22Rv1 (cell line): ENCODE measurements at regions not wholly inside any gene's neighbourhood (a gene's known extent, or its start where the extent isn't known, plus 50 kb on each side); places are given as distances from the start of the nearest gene placed in this dataset.

ENCODE experiments used
- CTCF ChIP-seq: fragments of 450-650 bp; IDR thresholded peaks from 2 replicates; pipeline ENCODE4 v1.5.1; 2017; ENCODE audit warnings: mild to moderate bottlenecking
- ZFX ChIP-seq: fragments of 450-650 bp; IDR thresholded peaks from 2 replicates; pipeline ENCODE4 v1.6.1; 2017; ENCODE audit warnings: antibody characterized with exemption, borderline replicate concordance

DNA sequence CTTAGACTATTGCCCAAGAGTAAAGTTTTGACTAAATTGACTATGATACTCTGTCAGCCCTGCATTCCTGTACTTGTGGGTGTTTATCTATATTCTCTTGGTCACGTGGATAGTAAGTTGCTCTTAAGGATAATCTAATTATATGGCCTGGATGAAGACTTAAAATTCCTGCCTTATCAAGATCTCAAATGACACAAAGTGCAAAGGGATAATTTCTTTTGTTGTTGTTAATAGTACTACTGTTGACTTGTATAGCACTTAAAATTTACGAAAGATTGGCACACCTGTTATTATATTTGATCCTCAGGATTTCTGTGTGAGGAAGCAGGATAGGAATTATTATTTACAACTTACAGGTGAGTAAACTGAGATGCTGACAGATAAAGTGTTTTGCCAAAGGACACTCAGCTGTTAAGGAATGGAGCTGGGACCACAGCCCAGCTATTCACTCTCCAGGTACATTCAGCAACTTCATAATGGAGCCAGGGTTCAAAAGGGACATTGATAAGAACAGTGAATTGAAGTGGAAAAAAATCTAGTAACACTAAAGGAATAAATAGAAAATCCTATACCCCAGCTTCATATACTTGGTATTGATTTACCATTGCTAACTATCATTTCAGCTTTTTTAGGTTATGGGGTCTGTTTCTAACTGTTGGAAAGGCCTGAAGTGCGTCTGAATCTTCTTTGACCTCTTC, 53.4 kb upstream of the EVL start:
- TF ChIP-seq CTCF (no peak), ZFX (no peak)
